DND-41 (cell line): ENCODE measurements at regions not wholly inside any gene's neighbourhood (a gene's known extent, or its start where the extent isn't known, plus 50 kb on each side); places are given as distances from the start of the nearest gene placed in this dataset.

Source experiments
- ATAC-seq: fragments of 200-7000 bp; cut with Tn5 transposase; 3 replicates; pipeline ENCODE4 v1.9.1; 2021; ENCODE audit warnings: low read depth; ENCODE audit not compliant: insufficient read depth
- DNase-seq: peaks from one replicate; pipeline ENCODE4 v3.0.0-alpha.2; 2020
- H2AFZ ChIP-seq: 2 replicates; pipeline ENCODE4 v1.6.0; 2012; ENCODE audit warnings: low read depth, low read length
- H3K27ac ChIP-seq: 2 replicates; pipeline ENCODE4 v1.5.1; 2012; ENCODE audit warnings: low read length, inconsistent platforms
- H3K27me3 ChIP-seq: fragments of 200-600 bp; sonication (generic); 2 replicates; pipeline ENCODE4 v1.6.0; 2012; ENCODE audit warnings: low read length, mild to moderate bottlenecking, inconsistent platforms; ENCODE audit not compliant: insufficient read depth, poor library complexity
- H3K36me3 ChIP-seq: 2 replicates; pipeline ENCODE4 v1.5.1; 2012; ENCODE audit warnings: low read length, inconsistent platforms; ENCODE audit not compliant: insufficient read depth
- H3K4me1 ChIP-seq: 2 replicates; pipeline ENCODE4 v1.5.1; 2012; ENCODE audit warnings: mild to moderate bottlenecking, low read length; ENCODE audit not compliant: insufficient read depth
- H3K4me2 ChIP-seq: 2 replicates; pipeline ENCODE4 v1.6.0; 2012; ENCODE audit warnings: mild to moderate bottlenecking, moderate library complexity, low read length, inconsistent platforms; ENCODE audit not compliant: insufficient read depth
- H3K4me3 ChIP-seq, 2 experiments: fragments of 200-600 bp in 1 of 2; shearing (Covaris generic) in 1 of 2; 2 replicates each; pipeline ENCODE4 v1.5.1; 2012 to 2016; ENCODE audit warnings: inconsistent platforms in 2 of 2, low read length in 2 of 2, mild to moderate bottlenecking in 2 of 2, low read depth in 1 of 2, moderate library complexity in 1 of 2
- H3K79me2 ChIP-seq: 2 replicates; pipeline ENCODE4 v1.6.0; 2012; ENCODE audit warnings: low read length, inconsistent platforms; ENCODE audit not compliant: insufficient read depth
- H3K9ac ChIP-seq: 2 replicates; pipeline ENCODE4 v1.6.0; 2012; ENCODE audit warnings: low read depth, mild to moderate bottlenecking, inconsistent platforms, low read length, moderate library complexity
- H3K9me3 ChIP-seq: 2 replicates; pipeline ENCODE4 v1.5.1; 2012; ENCODE audit warnings: low read length, moderate library complexity, mild to moderate bottlenecking, inconsistent platforms; ENCODE audit not compliant: insufficient read depth, severe bottlenecking
- H4K20me1 ChIP-seq: 2 replicates; pipeline ENCODE4 v1.6.0; 2012; ENCODE audit warnings: low read length; ENCODE audit not compliant: insufficient read depth
- EZH2 ChIP-seq: IDR thresholded peaks from 3 replicates; pipeline ENCODE4 v1.6.1; 2012; ENCODE audit warnings: borderline replicate concordance, low read depth, mild to moderate bottlenecking, moderate library complexity, low read length, inconsistent platforms; ENCODE audit not compliant: severe bottlenecking
- TF ChIP-seq, protein P1 (sequence below): IDR thresholded peaks from 2 replicates; pipeline ENCODE4 v1.5.1; 2012; ENCODE audit warnings: borderline replicate concordance, low read length, moderate library complexity, mild to moderate bottlenecking; ENCODE audit not compliant: poor library complexity, severe bottlenecking; ENCODE audit errors: extremely low read depth

DNA sequence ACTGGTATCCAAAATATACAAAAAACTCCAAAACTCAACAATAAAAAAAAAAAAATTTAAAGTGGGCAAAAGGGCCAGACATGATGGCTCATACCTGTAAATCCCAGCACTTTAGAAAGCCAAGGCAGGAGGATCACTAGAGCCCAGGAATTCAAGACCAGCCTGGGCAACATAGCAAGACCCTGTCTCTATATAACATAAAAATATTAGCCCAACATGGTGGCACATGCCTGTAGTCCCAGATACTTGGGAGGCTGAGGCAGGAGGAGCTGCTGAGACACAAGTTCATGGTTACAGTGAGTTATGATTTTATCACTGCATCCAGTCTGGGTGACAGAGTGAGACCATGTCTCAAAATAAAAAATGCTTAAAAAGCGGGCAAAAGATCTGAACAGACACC is 121.0 kb upstream of the BEND6 start:
- Histone ChIP-seq H3K79me2 (no peaks in the 10 kb centered on the region), H3K36me3 (no peaks in the 10 kb centered on the region), H4K20me1 (no peaks in the 10 kb centered on the region), H2AFZ (no peak overlapping the region), H3K27ac (no peak overlapping the region), H3K4me3 (no peak overlapping the region), H3K27me3 (no peaks in the 10 kb centered on the region), H3K9ac (no peak overlapping the region), H3K4me2 (no peak overlapping the region), H3K9me3 (no peaks in the 10 kb centered on the region), H3K4me1 (no peaks in the 10 kb centered on the region)
- TF ChIP-seq, protein P1, sequence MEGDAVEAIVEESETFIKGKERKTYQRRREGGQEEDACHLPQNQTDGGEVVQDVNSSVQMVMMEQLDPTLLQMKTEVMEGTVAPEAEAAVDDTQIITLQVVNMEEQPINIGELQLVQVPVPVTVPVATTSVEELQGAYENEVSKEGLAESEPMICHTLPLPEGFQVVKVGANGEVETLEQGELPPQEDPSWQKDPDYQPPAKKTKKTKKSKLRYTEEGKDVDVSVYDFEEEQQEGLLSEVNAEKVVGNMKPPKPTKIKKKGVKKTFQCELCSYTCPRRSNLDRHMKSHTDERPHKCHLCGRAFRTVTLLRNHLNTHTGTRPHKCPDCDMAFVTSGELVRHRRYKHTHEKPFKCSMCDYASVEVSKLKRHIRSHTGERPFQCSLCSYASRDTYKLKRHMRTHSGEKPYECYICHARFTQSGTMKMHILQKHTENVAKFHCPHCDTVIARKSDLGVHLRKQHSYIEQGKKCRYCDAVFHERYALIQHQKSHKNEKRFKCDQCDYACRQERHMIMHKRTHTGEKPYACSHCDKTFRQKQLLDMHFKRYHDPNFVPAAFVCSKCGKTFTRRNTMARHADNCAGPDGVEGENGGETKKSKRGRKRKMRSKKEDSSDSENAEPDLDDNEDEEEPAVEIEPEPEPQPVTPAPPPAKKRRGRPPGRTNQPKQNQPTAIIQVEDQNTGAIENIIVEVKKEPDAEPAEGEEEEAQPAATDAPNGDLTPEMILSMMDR = no peak
- no peak for TF ChIP-seq EZH2
- no peak for ATAC-seq
- DNase-seq = no peak

DNA sequence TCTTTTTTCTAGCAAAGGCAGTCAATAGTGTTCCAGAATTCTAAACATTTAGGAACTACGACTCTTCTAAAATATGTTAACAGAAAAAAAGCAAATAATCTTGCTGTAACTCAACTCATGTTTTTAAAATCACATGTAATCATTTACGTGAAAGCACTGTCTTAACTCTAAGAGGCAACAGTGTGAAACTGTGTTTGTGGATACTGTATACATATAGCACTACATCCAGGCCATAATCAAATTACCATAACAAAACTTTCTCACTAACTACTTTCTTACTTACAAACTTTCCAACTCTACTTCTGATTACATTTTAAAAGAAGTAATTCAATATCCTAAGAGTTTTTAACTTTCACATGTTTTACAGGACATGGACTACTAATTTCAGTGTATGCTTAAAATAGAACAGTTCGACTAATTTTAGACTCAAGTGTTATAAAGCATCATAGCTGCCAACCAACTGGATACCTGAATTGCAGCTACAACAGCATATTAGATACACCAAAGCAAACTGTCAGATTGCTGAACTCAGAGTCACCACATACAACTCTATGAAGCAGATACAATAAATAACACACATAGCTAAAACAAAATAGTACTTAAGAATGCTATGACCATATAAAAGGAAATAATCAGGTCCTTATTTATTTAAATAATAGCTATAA is 121.6 kb upstream of the BEND6 start:
- Histone ChIP-seq H4K20me1 (no peaks in the 10 kb centered on the region), H3K36me3 (no peaks in the 10 kb centered on the region), H3K79me2 (no peaks in the 10 kb centered on the region), H2AFZ (no peak overlapping the region), H3K27ac (no peak overlapping the region), H3K4me1 (no peaks in the 10 kb centered on the region), H3K4me3 (no peak overlapping the region), H3K9ac (no peak overlapping the region), H3K9me3 (no peaks in the 10 kb centered on the region), H3K27me3 (no peaks in the 10 kb centered on the region), H3K4me2 (no peak overlapping the region)
- no peak for DNase-seq
- ATAC-seq = no peak
- no peak for TF ChIP-seq EZH2
- TF ChIP-seq, protein P1 = no peak

DNA sequence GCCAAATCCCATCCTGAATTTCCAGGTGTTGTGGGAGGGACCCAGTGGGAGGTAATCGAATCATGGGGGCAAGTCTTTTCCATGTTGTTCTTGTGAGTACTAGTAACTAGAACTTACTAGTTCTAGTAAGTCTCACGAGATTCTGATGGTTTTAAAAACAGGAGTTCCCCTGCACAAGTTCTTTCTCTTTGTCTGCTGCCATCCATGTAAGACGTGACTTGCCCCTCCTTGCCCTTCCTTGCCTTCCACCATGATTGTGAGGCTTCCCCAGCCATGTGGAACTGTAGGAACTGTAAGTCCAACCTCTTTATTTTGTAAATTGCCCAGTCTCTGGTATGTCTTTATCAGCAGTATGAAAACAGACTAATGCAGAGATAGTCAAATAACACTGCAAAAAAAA is 122.7 kb upstream of the BEND6 start:
- Histone ChIP-seq H2AFZ (no peak overlapping the region), H3K4me2 (no peak overlapping the region), H3K4me1 (no peaks in the 10 kb centered on the region), H3K79me2 (no peaks in the 10 kb centered on the region), H3K4me3 (no peak overlapping the region), H3K36me3 (no peaks in the 10 kb centered on the region), H3K27me3 (no peaks in the 10 kb centered on the region), H3K27ac (no peak overlapping the region), H3K9me3 (no peaks in the 10 kb centered on the region), H4K20me1 (no peaks in the 10 kb centered on the region), H3K9ac (no peak overlapping the region)
- ATAC-seq (no peak), DNase-seq (no peak)
- TF ChIP-seq, protein P1 = no peak
- no peak for TF ChIP-seq EZH2
